HepG2 (cell line): ENCODE measurements at regions not wholly inside any gene's neighbourhood (a gene's known extent, or its start where the extent isn't known, plus 50 kb on each side); places are given as distances from the start of the nearest gene placed in this dataset.

Experiments used
- ATAC-seq: fragments of 200-7000 bp; cut with Tn5 transposase; 3 replicates; pipeline ENCODE4 v1.9.1; 2020; ENCODE audit warnings: mild to moderate bottlenecking, moderate library complexity
- BruUV-seq: library from RNA; stranded (reverse); fragments of 400-500 nt; replicated peaks from 2 replicates; lab custom pipeline; 2021; lab: Mats Ljungman, UMichigan
- CTCF ChIA-PET: fragments of 300-600 bp; formaldehyde crosslinking; extraction: SDS; loops from one replicate; lab custom pipeline; 2021; ENCODE audit warnings: low total read pairs, inconsistent platforms, low intra/inter-chr PET ratio; lab: Yijun Ruan, JAX
- POLR2A ChIA-PET: fragments of 350-600 bp; sonication (Branson Sonifier 250); formaldehyde crosslinking; loops from one replicate; lab custom pipeline; 2020; ENCODE audit warnings: antibody characterized with exemption, inconsistent platforms; lab: Yijun Ruan, JAX
- DNase-seq: peaks from one replicate; pipeline ENCODE4 v3.0.0-alpha.2; 2015; ENCODE audit warnings: low spot score
- FAIRE-seq: peaks from 3 replicates; lab custom pipeline; 2011; peaks lifted over from hg19 to GRCh38; lab: Jason Lieb, UNC
- H2AFZ ChIP-seq: one replicate; pipeline ENCODE4 v1.6.1; 2011; ENCODE audit warnings: low read length, inconsistent platforms
- H3K27ac ChIP-seq: fragments of 300-600 bp; 3 replicates; pipeline ENCODE4 v1.8.0; 2011; ENCODE audit warnings: mixed run types, mild to moderate bottlenecking, mixed read lengths, low read length, inconsistent platforms; ENCODE audit not compliant: insufficient read depth; ENCODE audit errors: extremely low read length
- H3K27me3 ChIP-seq, 2 experiments: fragments of 200-600 bp in 1 of 2; 2 replicates in 1 of 2; 3 replicates in 1 of 2; pipeline versions ENCODE4 v1.6.0 to v1.8.0; 2011; ENCODE audit warnings: low read length in 2 of 2, mild to moderate bottlenecking in 2 of 2, moderate library complexity in 2 of 2, inconsistent platforms in 1 of 2; ENCODE audit not compliant: insufficient read depth in 2 of 2, control insufficient read depth in 1 of 2
- H3K36me3 ChIP-seq, 2 experiments: fragments of 200-600 bp in 1 of 2; replicated peaks in 1 of 2; 2 replicates in 1 of 2; 3 replicates in 1 of 2; pipeline versions ENCODE4 v1.5.1 to v1.8.0; 2011; ENCODE audit warnings: low read length in 2 of 2, inconsistent platforms in 1 of 2; ENCODE audit not compliant: insufficient read depth in 2 of 2, control insufficient read depth in 1 of 2
- H3K4me1 ChIP-seq: 2 replicates; pipeline ENCODE4 v1.5.1; 2012; ENCODE audit warnings: low read length, inconsistent platforms; ENCODE audit not compliant: insufficient read depth
- H3K4me2 ChIP-seq: 2 replicates; pipeline ENCODE4 v1.6.0; 2011; ENCODE audit warnings: low read depth, low read length, inconsistent platforms
- H3K4me3 ChIP-seq, 3 experiments: fragments of 200-600 bp in 1 of 3; sonication (generic), shearing (Covaris generic) in 1 of 3; replicated peaks in 1 of 3; 2 replicates each; pipeline ENCODE4 v1.5.1; 2011 to 2016; ENCODE audit warnings: low read length in 3 of 3, inconsistent platforms in 2 of 3, low read depth in 2 of 3, mild to moderate bottlenecking in 2 of 3, control low read depth in 1 of 3, mixed read lengths in 1 of 3; ENCODE audit not compliant: insufficient read depth in 1 of 3
- H3K79me2 ChIP-seq: one replicate; pipeline ENCODE4 v1.6.1; 2011; ENCODE audit warnings: low read length, inconsistent platforms; ENCODE audit not compliant: insufficient read depth
- H3K9ac ChIP-seq: 2 replicates; pipeline ENCODE4 v1.6.0; 2011; ENCODE audit warnings: mild to moderate bottlenecking, low read depth, low read length, inconsistent platforms; ENCODE audit not compliant: insufficient read depth
- H3K9me3 ChIP-seq: 2 replicates; pipeline ENCODE4 v1.5.1; 2012; ENCODE audit warnings: mild to moderate bottlenecking, low read length
- H4K20me1 ChIP-seq: 2 replicates; pipeline ENCODE4 v1.6.0; 2011; ENCODE audit warnings: inconsistent platforms, mild to moderate bottlenecking, low read length, moderate library complexity; ENCODE audit not compliant: insufficient read depth
- NFE2L1 ChIP-seq: sonication (generic); formaldehyde crosslinking; IDR thresholded peaks from 2 replicates; pipeline ENCODE4 v1.4.0; 2020; ENCODE audit warnings: missing genetic modification reagents, mild to moderate bottlenecking, borderline replicate concordance
- WIZ ChIP-seq: sonication (generic); formaldehyde crosslinking; IDR thresholded peaks from 2 replicates; pipeline ENCODE4 v1.5.1; 2020; ENCODE audit warnings: mild to moderate bottlenecking, missing genetic modification reagents
- ZNF644 ChIP-seq: IDR thresholded peaks from 2 replicates; pipeline ENCODE4 v1.6.1; 2016; ENCODE audit warnings: low read depth
- WGBS: methylation state at CpG from one replicate; pipeline ENCODE4 v1.1.6; 2017; ENCODE audit warnings: low lambda C conversion rate; 5-methylcytosine and 5-hydroxymethylcytosine counted together
- in situ Hi-C: cut with HindIII; loops from 2 replicates; pipeline ENCODE4 v1.10.0; 2017; ENCODE audit warnings: low pct_unique_long_range_greater_than_20kb; ENCODE audit not compliant: extremely low pct_ligation_motif_present
- intact Hi-C: fragments of 100-400 bp; cut with micrococcal nuclease; formaldehyde crosslinking; loops from one replicate; pipeline ENCODE4 v1.10.0; 2022; ENCODE audit not compliant: unreplicated experiment
- TF ChIP-seq, protein P1 (sequence below): sonication (generic); formaldehyde crosslinking; IDR thresholded peaks from 2 replicates; pipeline ENCODE4 v1.4.0; 2020; ENCODE audit warnings: mild to moderate bottlenecking, low read depth, missing genetic modification reagents
- TF ChIP-seq, protein P2 (sequence below): sonication (generic); formaldehyde crosslinking; IDR thresholded peaks from 2 replicates; pipeline ENCODE4 v1.8.1; 2023; ENCODE audit warnings: mild to moderate bottlenecking, missing genetic modification reagents
- TF ChIP-seq, protein P3 (sequence below): IDR thresholded peaks from 2 replicates; pipeline ENCODE4 v1.6.1; 2016; ENCODE audit warnings: low read depth
- TF ChIP-seq, protein P4 (sequence below): sonication (generic); formaldehyde crosslinking; IDR thresholded peaks from 2 replicates; pipeline ENCODE4 v1.5.0; 2020; ENCODE audit warnings: mild to moderate bottlenecking, missing genetic modification reagents
- TF ChIP-seq, protein P5 (sequence below): sonication (generic); formaldehyde crosslinking; IDR thresholded peaks from 2 replicates; pipeline ENCODE4 v1.4.0; 2020; ENCODE audit warnings: mild to moderate bottlenecking, missing genetic modification reagents

DNA sequence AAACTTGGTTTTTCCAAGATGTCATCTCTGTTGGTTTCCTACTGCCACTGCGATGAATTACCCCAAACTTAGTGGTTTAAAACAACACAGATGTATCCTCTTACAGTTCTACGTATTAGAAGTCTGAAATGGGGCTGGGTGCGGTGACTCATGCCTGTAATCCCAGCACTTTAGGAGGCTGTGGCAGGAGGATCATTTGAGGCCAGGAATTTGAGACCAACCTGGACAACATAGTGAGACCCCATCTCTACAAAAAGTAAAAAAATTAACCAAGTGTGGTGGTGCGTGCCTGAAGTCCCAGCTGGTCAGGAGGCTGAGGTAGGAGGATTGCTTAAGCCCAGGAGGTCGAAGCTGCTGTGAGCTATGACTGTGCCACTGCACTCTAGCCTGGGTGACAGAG, 57.2 kb upstream of the GRHL3 start:
- no peak for FAIRE-seq

DNA sequence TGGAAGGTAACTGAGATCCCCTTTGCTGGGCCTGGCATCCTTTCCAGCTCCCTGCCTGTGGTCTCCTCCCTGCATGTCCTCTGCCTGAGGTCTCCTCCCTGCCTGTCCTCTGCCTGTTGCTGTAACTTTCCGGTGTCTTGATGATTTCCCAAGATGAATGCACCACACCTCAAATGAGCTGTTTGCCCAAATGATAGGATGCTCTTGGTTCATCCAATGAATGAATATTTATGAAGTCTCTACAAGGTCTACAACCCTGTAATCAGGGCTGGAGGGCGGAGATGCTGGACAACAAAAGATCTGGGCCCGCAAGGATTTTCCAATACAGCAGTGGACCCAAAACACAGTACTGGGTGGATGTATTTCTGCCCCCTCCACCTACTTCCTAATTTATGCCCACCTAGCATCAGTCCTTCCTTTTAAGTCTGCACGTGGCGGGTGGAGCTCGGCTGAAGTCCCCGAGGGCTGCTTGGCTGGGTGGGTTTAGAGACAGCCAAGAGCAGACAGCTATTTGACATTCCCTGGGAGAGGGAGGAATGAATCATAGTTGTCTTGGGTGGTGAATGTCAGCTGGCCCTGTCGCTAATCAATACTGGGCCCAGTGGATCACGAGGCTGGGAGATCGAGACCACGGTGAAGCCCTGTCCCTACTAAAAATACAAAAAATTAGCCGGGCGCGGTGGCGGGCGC, 60.3 kb upstream of the GRHL3 start:
- no peak overlapping the region for H3K4me2 ChIP-seq
- WGBS: 80% methylated on average over 16 of the region's 16 CpGs
- peaks cover 1 to 4% of the 10 kb centered on the region in 2 experiments; a peak in 2 of 5 replicates for H3K27me3 ChIP-seq
- ChIA-PET CTCF (no interaction called here), POLR2A (no interaction called here)
- no peak overlapping the region for H2AFZ ChIP-seq
- H3K9ac ChIP-seq: no peak overlapping the region
- intact Hi-C loops (no loop called here), in situ Hi-C loops (no loop called here)
- FAIRE-seq (no peak), ATAC-seq (no peak), DNase-seq (no peak)
- H3K4me1 ChIP-seq: peaks cover 10% of the 10 kb centered on the region
- H3K4me3 ChIP-seq: no peak overlapping the region
- H3K27ac ChIP-seq: no peak overlapping the region
- H3K79me2 ChIP-seq: no peaks in the 10 kb centered on the region
- H4K20me1 ChIP-seq: no peaks in the 10 kb centered on the region
- H3K36me3 ChIP-seq: no peaks in the 10 kb centered on the region
- no peaks in the 10 kb centered on the region for H3K9me3 ChIP-seq
- no TSS peak for BruUV-seq
- TF ChIP-seq, protein P1, sequence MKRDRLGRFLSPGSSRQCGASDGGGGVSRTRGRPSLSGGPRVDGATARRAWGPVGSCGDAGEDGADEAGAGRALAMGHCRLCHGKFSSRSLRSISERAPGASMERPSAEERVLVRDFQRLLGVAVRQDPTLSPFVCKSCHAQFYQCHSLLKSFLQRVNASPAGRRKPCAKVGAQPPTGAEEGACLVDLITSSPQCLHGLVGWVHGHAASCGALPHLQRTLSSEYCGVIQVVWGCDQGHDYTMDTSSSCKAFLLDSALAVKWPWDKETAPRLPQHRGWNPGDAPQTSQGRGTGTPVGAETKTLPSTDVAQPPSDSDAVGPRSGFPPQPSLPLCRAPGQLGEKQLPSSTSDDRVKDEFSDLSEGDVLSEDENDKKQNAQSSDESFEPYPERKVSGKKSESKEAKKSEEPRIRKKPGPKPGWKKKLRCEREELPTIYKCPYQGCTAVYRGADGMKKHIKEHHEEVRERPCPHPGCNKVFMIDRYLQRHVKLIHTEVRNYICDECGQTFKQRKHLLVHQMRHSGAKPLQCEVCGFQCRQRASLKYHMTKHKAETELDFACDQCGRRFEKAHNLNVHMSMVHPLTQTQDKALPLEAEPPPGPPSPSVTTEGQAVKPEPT: no peak
- TF ChIP-seq ZNF644 (CRISPR knock-in tag): no peak
- TF ChIP-seq, protein P2, sequence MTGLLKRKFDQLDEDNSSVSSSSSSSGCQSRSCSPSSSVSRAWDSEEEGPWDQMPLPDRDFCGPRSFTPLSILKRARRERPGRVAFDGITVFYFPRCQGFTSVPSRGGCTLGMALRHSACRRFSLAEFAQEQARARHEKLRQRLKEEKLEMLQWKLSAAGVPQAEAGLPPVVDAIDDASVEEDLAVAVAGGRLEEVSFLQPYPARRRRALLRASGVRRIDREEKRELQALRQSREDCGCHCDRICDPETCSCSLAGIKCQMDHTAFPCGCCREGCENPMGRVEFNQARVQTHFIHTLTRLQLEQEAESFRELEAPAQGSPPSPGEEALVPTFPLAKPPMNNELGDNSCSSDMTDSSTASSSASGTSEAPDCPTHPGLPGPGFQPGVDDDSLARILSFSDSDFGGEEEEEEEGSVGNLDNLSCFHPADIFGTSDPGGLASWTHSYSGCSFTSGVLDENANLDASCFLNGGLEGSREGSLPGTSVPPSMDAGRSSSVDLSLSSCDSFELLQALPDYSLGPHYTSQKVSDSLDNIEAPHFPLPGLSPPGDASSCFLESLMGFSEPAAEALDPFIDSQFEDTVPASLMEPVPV (CRISPR knock-in tag): no peak
- no peak for TF ChIP-seq NFE2L1 (CRISPR knock-in tag)
- TF ChIP-seq WIZ (CRISPR knock-in tag): no peak
- TF ChIP-seq, protein P3, sequence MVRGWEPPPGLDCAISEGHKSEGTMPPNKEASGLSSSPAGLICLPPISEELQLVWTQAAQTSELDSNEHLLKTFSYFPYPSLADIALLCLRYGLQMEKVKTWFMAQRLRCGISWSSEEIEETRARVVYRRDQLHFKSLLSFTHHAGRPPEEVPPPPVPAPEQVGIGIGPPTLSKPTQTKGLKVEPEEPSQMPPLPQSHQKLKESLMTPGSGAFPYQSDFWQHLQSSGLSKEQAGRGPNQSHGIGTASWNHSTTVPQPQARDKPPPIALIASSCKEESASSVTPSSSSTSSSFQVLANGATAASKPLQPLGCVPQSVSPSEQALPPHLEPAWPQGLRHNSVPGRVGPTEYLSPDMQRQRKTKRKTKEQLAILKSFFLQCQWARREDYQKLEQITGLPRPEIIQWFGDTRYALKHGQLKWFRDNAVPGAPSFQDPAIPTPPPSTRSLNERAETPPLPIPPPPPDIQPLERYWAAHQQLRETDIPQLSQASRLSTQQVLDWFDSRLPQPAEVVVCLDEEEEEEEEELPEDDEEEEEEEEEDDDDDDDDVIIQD (CRISPR knock-in tag): no peak

More for the DNA sequence above, 57.2 kb upstream of the GRHL3 start:
- BruUV-seq: no TSS peak
- in situ Hi-C loops: no loop called here
- Histone ChIP-seq H2AFZ (no peak overlapping the region), H3K36me3 (no peaks in the 10 kb centered on the region), H4K20me1 (no peaks in the 10 kb centered on the region), H3K4me3 (no peak overlapping the region), H3K79me2 (no peaks in the 10 kb centered on the region), H3K27me3 (no peaks in the 10 kb centered on the region; a peak in 1 of 5 replicates), H3K27ac (no peak overlapping the region), H3K9me3 (no peaks in the 10 kb centered on the region), H3K9ac (no peak overlapping the region), H3K4me1 (peaks cover 11% of the 10 kb centered on the region), H3K4me2 (no peak overlapping the region)
- DNase-seq: no peak
- CTCF ChIA-PET: no interaction called here
- 28% methylated on average over 5 of the region's 5 CpGs for WGBS
- intact Hi-C loops: no loop called here
- no peak for ATAC-seq
- TF ChIP-seq, protein P4, sequence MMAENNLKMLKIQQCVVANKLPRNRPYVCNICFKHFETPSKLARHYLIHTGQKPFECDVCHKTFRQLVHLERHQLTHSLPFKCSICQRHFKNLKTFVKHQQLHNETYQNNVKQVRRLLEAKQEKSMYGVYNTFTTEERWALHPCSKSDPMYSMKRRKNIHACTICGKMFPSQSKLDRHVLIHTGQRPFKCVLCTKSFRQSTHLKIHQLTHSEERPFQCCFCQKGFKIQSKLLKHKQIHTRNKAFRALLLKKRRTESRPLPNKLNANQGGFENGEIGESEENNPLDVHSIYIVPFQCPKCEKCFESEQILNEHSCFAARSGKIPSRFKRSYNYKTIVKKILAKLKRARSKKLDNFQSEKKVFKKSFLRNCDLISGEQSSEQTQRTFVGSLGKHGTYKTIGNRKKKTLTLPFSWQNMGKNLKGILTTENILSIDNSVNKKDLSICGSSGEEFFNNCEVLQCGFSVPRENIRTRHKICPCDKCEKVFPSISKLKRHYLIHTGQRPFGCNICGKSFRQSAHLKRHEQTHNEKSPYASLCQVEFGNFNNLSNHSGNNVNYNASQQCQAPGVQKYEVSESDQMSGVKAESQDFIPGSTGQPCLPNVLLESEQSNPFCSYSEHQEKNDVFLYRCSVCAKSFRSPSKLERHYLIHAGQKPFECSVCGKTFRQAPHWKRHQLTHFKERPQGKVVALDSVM (CRISPR knock-in tag): 0 out of 2 replicates have a peak, but pooled peaks have one; percentile 12
- TF ChIP-seq, protein P5, sequence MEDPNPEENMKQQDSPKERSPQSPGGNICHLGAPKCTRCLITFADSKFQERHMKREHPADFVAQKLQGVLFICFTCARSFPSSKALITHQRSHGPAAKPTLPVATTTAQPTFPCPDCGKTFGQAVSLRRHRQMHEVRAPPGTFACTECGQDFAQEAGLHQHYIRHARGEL: no peak
- POLR2A ChIA-PET: no interaction called here
